Fibroblast of the aortic adventitia (primary cell): ENCODE measurements at regions not wholly inside any gene's neighbourhood (a gene's known extent, or its start where the extent isn't known, plus 50 kb on each side); places are given as distances from the start of the nearest gene placed in this dataset.
A peak's percentile ranks its signal among the peaks of the same experiment; 100 is the strongest.
"Not testable (repeated sequence)": the region's sequence is repeated elsewhere in the genome, so short reads cannot be mapped to it uniquely, and the experiment has no call there.

Experiments
- DNase-seq: peaks from one replicate; pipeline ENCODE4 v3.0.0-alpha.2; 2010; ENCODE audit warnings: low read depth
- H3K4me3 ChIP-seq: 2 replicates; pipeline ENCODE4 v1.5.1; 2011; ENCODE audit warnings: low read depth, mild to moderate bottlenecking, control low read depth, low read length, moderate library complexity
- CTCF ChIP-seq: IDR thresholded peaks from 2 replicates; pipeline ENCODE4 v1.5.1; 2011; ENCODE audit warnings: mild to moderate bottlenecking, low read length, control low read depth, inconsistent platforms; ENCODE audit not compliant: insufficient read depth

GRCh38 chr7:34567906-34568305 lies 90.1 kb upstream of the NPSR1 start:
- no peak for DNase-seq
- no peak overlapping the region for H3K4me3 ChIP-seq
- TF ChIP-seq CTCF = no peak

- no peak for DNase-seq
- TF ChIP-seq CTCF = no peak
These were observed 87.9 kb upstream of the NPSR1 start for GRCh38 chr7:34569975-34570699.

GRCh38 chr7:34575006-34575405 lies 83.0 kb upstream of the NPSR1 start:
- TF ChIP-seq CTCF = no peak
- DNase-seq = no peak
- no peak overlapping the region for H3K4me3 ChIP-seq

More at GRCh38 chr7:34569975-34570699, 87.9 kb upstream of the NPSR1 start:
- no peak overlapping the region for H3K4me3 ChIP-seq

- DNase-seq, H3K4me3 ChIP-seq: not testable (repeated sequence)
These were observed 80.1 kb upstream of the NPSR1 start for GRCh38 chr7:34577934-34578333.

GRCh38 chr7:34581698-34582097 lies 76.3 kb upstream of the NPSR1 start:
- not testable (repeated sequence) for DNase-seq, H3K4me3 ChIP-seq

- no peak for DNase-seq
- no peak overlapping the region for H3K4me3 ChIP-seq
- TF ChIP-seq CTCF = no peak
These were observed 73.5 kb upstream of the NPSR1 start for GRCh38 chr7:34584526-34584925.

GRCh38 chr7:34596887-34597286 lies 61.1 kb upstream of the NPSR1 start:
- no peak overlapping the region for H3K4me3 ChIP-seq
- no peak for DNase-seq
- TF ChIP-seq CTCF = peak; percentile 3
